ENCODE measurements at regions not wholly inside any gene's neighbourhood (a gene's known extent, or its start where the extent isn't known, plus 50 kb on each side); places are given as distances from the start of the nearest gene placed in this dataset.

- DNase-seq (ENCODE audit: low spot score), result no peak
These were observed 72.8 kb upstream of the MC4R start for GRCh38 chr18:60445341-60445740.

GRCh38 chr18:60446821-60447220 lies 74.2 kb upstream of the MC4R start:
- no peak for DNase-seq (ENCODE audit: low spot score)

- DNase-seq (ENCODE audit: low spot score), result no peak
These were observed 76.1 kb upstream of the MC4R start for GRCh38 chr18:60448487-60449267.

- DNase-seq (ENCODE audit: low spot score), result no peak
These were observed 79.8 kb upstream of the MC4R start for GRCh38 chr18:60452421-60452820.

GRCh38 chr18:60466677-60467076 lies 94.1 kb upstream of the MC4R start:
- DNase-seq (ENCODE audit: low spot score), result no peak

- no peak for DNase-seq (ENCODE audit: low spot score)
These were observed 97.0 kb upstream of the MC4R start for GRCh38 chr18:60469387-60470100.

- DNase-seq (ENCODE audit: low spot score), result no peak
These were observed 99.1 kb upstream of the MC4R start for GRCh38 chr18:60471652-60472051.

GRCh38 chr18:60485201-60485600 lies 112.6 kb upstream of the MC4R start:
- DNase-seq (ENCODE audit: low spot score), result no peak

- DNase-seq (ENCODE audit: low spot score), result no peak
These were observed 120.5 kb upstream of the MC4R start for GRCh38 chr18:60493066-60493465.

- no peak for DNase-seq (ENCODE audit: low spot score)
These were observed 127.1 kb upstream of the MC4R start for GRCh38 chr18:60499675-60500074.

GRCh38 chr18:60500960-60501359 lies 128.4 kb upstream of the MC4R start:
- no peak for DNase-seq (ENCODE audit: low spot score)

GRCh38 chr18:60502591-60502990 lies 130.0 kb upstream of the MC4R start:
- no peak for DNase-seq (ENCODE audit: low spot score)

- DNase-seq (ENCODE audit: low spot score), result no peak
These were observed 130.6 kb upstream of the MC4R start for GRCh38 chr18:60503199-60503598.

GRCh38 chr18:60506190-60506589 lies 133.6 kb upstream of the MC4R start:
- DNase-seq (ENCODE audit: low spot score), result no peak

- no peak for DNase-seq (ENCODE audit: low spot score)
These were observed 134.1 kb upstream of the MC4R start for GRCh38 chr18:60506682-60507081.

GRCh38 chr18:60508108-60508507 lies 135.5 kb upstream of the MC4R start:
- DNase-seq (ENCODE audit: low spot score), result no peak

GRCh38 chr18:60534538-60534937 lies 162.0 kb upstream of the MC4R start:
- DNase-seq (ENCODE audit: low spot score), result no peak

- DNase-seq (ENCODE audit: low spot score), result no peak
These were observed 164.5 kb upstream of the MC4R start for GRCh38 chr18:60537074-60537473.

- no peak for DNase-seq (ENCODE audit: low spot score)
These were observed 166.3 kb upstream of the MC4R start for GRCh38 chr18:60538891-60539290.

GRCh38 chr18:60541661-60542060 lies 169.1 kb upstream of the MC4R start:
- no peak for DNase-seq (ENCODE audit: low spot score)

- DNase-seq (ENCODE audit: low spot score), result no peak
These were observed 171.1 kb upstream of the MC4R start for GRCh38 chr18:60543646-60544045.

GRCh38 chr18:60549338-60549960 lies 176.9 kb upstream of the MC4R start:
- peak; percentile 70 for DNase-seq (ENCODE audit: low spot score)

GRCh38 chr18:60552948-60553347 lies 180.4 kb upstream of the MC4R start:
- DNase-seq (ENCODE audit: low spot score), result no peak

Measured in LoVo (cell line).